ENCODE measurements at regions not wholly inside any gene's neighbourhood (a gene's known extent, or its start where the extent isn't known, plus 50 kb on each side); places are given as distances from the start of the nearest gene placed in this dataset.

DNA sequence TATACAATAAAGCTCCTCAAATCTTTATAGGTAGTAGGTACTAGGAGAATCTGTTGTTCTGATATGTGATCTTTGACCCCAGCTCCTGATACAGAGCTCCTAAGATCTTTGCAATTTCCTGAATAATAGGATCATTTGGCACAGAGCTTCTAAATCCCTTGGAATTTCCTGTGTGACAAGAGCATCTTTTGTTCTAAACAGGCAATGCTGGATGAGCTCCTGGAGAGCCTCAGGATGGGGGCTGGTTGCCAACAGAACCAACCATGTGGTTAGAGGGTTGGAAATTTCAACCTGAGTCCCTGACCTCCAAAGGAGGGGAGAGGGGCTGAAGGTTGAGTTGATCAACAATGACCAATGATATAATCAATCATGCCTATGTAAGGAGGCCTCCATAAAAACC is 629.0 kb downstream of the CCSER2 start:
- intact Hi-C loops (cut with micrococcal nuclease) (no loop called here), in situ Hi-C loops (cut with MboI; ENCODE audit: low sequenced_read_pairs) (no loop called here), dilution Hi-C loops (cut with HindIII; ENCODE audit: low sequenced_read_pairs, unreplicated experiment) (no loop called here)
- no peak overlapping the region for H3K4ac ChIP-seq (ENCODE audit: low read depth, low read length)
- H4K91ac ChIP-seq (ENCODE audit: insufficient read depth, low read depth, low read length), result no peak overlapping the region
- H3K36me3 ChIP-seq (ENCODE audit: control insufficient read depth, insufficient read depth, low read length), result no peaks in the 10 kb centered on the region
- no peak overlapping the region for H3K23ac ChIP-seq (ENCODE audit: low read depth, low read length)
- BruUV-seq (replicated peaks), result no TSS peak
- no peak overlapping the region for H4K5ac ChIP-seq (ENCODE audit: low read depth, low read length)
- no peak overlapping the region for H4K8ac ChIP-seq (ENCODE audit: low read depth in 2 of 2, low read length in 2 of 2)
- no peak overlapping the region for H2AK5ac ChIP-seq (ENCODE audit: low read depth, low read length)
- ATAC-seq (ENCODE audit: low read depth) (no peak), DNase-seq (no peak)
- H2BK120ac ChIP-seq (ENCODE audit: low read depth, low read length), result no peak overlapping the region
- TF ChIP-seq RFX5 (IDR thresholded peaks at IDR 0.05; ENCODE audit: low read depth, low read length) (no peak), MAFK (IDR thresholded peaks at IDR 0.05; ENCODE audit: low read depth, low read length) (no peak), CEBPB (IDR thresholded peaks at IDR 0.05; ENCODE audit: low read depth, low read length) (no peak), POLR2A (IDR thresholded peaks at IDR 0.05; ENCODE audit: low read depth, low read length) (no peak), RCOR1 (IDR thresholded peaks at IDR 0.05; ENCODE audit: insufficient replicate concordance, low read length) (no peak), NFE2L2 (IDR thresholded peaks at IDR 0.05; ENCODE audit: low read depth, low read length) (no peak), MXI1 (IDR thresholded peaks at IDR 0.05; ENCODE audit: borderline replicate concordance, low read depth, low read length) (no peak), FOS (IDR thresholded peaks at IDR 0.05; ENCODE audit: low read depth, low read length) (no peak), BHLHE40 (IDR thresholded peaks at IDR 0.05; ENCODE audit: low read depth, low read length) (no peak)
- TF ChIP-seq, protein P1, sequence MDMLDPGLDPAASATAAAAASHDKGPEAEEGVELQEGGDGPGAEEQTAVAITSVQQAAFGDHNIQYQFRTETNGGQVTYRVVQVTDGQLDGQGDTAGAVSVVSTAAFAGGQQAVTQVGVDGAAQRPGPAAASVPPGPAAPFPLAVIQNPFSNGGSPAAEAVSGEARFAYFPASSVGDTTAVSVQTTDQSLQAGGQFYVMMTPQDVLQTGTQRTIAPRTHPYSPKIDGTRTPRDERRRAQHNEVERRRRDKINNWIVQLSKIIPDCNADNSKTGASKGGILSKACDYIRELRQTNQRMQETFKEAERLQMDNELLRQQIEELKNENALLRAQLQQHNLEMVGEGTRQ (IDR thresholded peaks at IDR 0.05; ENCODE audit: low read depth, low read length), result no peak
- TF ChIP-seq, protein P2, sequence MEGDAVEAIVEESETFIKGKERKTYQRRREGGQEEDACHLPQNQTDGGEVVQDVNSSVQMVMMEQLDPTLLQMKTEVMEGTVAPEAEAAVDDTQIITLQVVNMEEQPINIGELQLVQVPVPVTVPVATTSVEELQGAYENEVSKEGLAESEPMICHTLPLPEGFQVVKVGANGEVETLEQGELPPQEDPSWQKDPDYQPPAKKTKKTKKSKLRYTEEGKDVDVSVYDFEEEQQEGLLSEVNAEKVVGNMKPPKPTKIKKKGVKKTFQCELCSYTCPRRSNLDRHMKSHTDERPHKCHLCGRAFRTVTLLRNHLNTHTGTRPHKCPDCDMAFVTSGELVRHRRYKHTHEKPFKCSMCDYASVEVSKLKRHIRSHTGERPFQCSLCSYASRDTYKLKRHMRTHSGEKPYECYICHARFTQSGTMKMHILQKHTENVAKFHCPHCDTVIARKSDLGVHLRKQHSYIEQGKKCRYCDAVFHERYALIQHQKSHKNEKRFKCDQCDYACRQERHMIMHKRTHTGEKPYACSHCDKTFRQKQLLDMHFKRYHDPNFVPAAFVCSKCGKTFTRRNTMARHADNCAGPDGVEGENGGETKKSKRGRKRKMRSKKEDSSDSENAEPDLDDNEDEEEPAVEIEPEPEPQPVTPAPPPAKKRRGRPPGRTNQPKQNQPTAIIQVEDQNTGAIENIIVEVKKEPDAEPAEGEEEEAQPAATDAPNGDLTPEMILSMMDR (conservative IDR thresholded peaks at IDR 0.05; ENCODE audit: low read depth, low read length), result no peak
- H3K14ac ChIP-seq (replicated peaks; ENCODE audit: low read depth, low read length), result no peak overlapping the region
- no peak overlapping the region for H3K56ac ChIP-seq (ENCODE audit: extremely low read depth, insufficient read depth, low read length)
- H2AK9ac ChIP-seq (replicated peaks; ENCODE audit: low read depth, low read length, poor library complexity), result no peak overlapping the region
- H2AFZ ChIP-seq (replicated peaks; ENCODE audit: low read length, poor library complexity), result no peak overlapping the region
- H3K27ac ChIP-seq (ENCODE audit: insufficient read depth, low read length), result no peak overlapping the region
- no peak overlapping the region for H2BK20ac ChIP-seq (ENCODE audit: low read depth, low read length)
- no peak overlapping the region for H2BK15ac ChIP-seq (ENCODE audit: low read depth, low read length)
- H3K9me3 ChIP-seq (ENCODE audit: control insufficient read depth, insufficient read depth, low read length), result peaks cover 25% of the 10 kb centered on the region
- H4K20me1 ChIP-seq (ENCODE audit: insufficient read depth, low read length), result no peaks in the 10 kb centered on the region
- no peak overlapping the region for H3K18ac ChIP-seq (ENCODE audit: low read depth, low read length)
- H2BK5ac ChIP-seq (ENCODE audit: low read depth, low read length, poor library complexity, severe bottlenecking), result no peak overlapping the region
- H3K4me2 ChIP-seq (ENCODE audit: low read depth, low read length), result no peak overlapping the region
- H3K9ac ChIP-seq (ENCODE audit: low read depth, low read length), result no peak overlapping the region
- H3K9me1 ChIP-seq (ENCODE audit: insufficient read depth, low read length), result no peaks in the 10 kb centered on the region
- no peaks in the 10 kb centered on the region for H3K27me3 ChIP-seq (ENCODE audit: control insufficient read depth, insufficient read depth, low read length)
- no peak overlapping the region for H3K4me3 ChIP-seq (ENCODE audit: insufficient read depth, low read depth, low read length)
- no peaks in the 10 kb centered on the region for H3K4me1 ChIP-seq (ENCODE audit: control insufficient read depth, insufficient read depth, low read length)
- ChIA-PET CTCF (no interaction called here), POLR2A (ENCODE audit: unreplicated experiment) (no interaction called here)
- no peaks in the 10 kb centered on the region for H3K79me1 ChIP-seq (ENCODE audit: low read depth in 1 of 2, low read length in 2 of 2)
